OCI-M2 (cell line): ENCODE measurements at regions not wholly inside any gene's neighbourhood (a gene's known extent, or its start where the extent isn't known, plus 50 kb on each side); places are given as distances from the start of the nearest gene placed in this dataset.

Experiments
- DNase-seq: peaks from one replicate; lab custom pipeline; 2025; ENCODE audit not compliant: unreplicated experiment; lab: John Stamatoyannopoulos, UW

DNA sequence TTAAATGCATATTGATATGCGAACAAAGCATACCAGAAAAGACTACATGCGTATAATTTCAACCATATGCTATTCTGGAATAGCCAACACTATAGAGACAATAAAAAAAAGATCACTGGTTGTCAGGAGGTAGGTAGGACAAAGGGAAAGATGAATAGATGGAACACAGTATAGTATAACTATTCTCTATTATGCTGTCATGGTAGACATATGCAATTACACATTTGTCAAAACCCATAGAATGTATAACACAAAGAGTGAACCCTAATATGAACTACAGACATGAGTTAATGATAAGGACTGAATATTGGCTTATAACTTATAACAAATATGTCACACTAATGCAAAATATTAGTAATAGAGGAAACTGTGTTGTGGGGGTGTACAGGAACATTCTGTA lies 460.8 kb downstream of the TAF11L14 start:
- DNase-seq = no peak

- no peak for DNase-seq
Observed at GRCh38 chr5:18097817-18098216, 463.6 kb downstream of the TAF11L14 start.

- DNase-seq = no peak
Observed at GRCh38 chr5:18098691-18099090, 464.4 kb downstream of the TAF11L14 start.

DNA sequence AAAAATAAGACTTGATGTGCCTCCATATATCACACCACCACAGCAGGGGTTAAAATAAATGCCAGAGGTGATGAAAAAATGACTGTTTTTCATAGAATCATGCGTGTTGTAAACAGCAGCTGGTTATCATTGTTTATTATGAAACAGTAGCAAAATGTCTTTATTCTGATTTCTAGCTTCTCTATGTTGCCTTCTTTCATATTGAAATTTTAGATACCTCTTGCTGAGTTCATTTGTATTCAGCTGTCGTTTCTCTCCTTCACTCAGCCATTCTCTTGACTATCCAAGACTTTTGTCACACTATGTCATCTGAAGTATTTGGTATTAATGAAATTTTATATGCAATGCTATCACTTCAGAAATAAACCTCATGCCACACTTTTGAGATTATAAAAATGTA lies 465.0 kb downstream of the TAF11L14 start:
- no peak for DNase-seq

- no peak for DNase-seq
Observed at GRCh38 chr5:18101532-18101931, 467.3 kb downstream of the TAF11L14 start.

- no peak for DNase-seq
Observed at GRCh38 chr5:18102733-18103132, 468.5 kb downstream of the TAF11L14 start.

- DNase-seq = no peak
Observed at GRCh38 chr5:18105449-18105848, 471.2 kb downstream of the TAF11L14 start.

- no peak for DNase-seq
Observed at GRCh38 chr5:18111906-18112465, 477.7 kb downstream of the TAF11L14 start.

- DNase-seq = no peak
Observed at GRCh38 chr5:18113721-18114120, 479.5 kb downstream of the TAF11L14 start.

DNA sequence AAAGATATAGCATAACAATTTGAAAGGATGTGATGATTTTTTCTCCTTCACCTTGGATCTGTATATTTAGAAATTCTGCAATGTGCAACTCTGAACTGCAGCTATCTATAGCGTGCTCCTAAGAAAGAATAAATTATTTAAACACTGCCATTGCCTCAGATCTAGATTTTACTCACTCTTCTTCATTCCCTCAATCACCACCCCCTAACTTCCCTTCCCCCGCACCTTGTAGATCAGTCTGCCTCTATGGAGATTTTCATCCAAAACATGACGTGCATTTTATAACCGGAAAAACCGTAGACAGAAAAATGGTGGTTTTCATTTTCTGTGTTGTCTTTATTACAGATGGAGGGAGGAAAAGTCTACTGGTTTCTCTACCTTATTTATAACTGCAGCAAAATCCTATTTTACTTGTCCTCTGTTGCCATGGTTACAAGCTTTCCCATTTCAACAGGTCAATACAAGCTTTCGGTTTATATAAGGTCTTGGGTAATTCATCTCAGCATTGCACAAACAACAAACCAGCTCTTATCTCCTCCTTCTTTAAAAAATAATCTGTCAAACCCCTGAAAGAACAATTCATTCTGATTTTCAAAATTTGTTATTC lies 480.0 kb downstream of the TAF11L14 start:
- no peak for DNase-seq

DNA sequence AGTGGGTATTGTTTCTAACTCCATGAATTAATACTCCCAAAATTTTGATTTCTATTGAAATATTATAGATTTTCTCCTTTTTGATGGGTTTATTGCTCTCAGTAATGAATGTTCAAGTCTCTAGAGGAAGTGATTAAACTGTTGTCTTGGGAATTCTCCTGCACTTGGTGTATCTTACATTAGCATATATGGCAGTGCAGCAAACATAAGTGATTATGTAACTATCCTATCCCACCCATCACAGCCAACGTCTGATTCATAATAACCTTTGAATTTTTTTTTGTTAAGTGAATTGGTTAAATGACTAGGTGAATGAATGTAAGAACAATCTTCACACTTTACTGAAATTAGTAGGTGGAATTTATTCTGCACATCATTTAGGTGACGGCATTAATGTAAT lies 483.7 kb downstream of the TAF11L14 start:
- no peak for DNase-seq

GRCh38 chr5:18119156-18119785 lies 485.0 kb downstream of the TAF11L14 start:
- no peak for DNase-seq

DNA sequence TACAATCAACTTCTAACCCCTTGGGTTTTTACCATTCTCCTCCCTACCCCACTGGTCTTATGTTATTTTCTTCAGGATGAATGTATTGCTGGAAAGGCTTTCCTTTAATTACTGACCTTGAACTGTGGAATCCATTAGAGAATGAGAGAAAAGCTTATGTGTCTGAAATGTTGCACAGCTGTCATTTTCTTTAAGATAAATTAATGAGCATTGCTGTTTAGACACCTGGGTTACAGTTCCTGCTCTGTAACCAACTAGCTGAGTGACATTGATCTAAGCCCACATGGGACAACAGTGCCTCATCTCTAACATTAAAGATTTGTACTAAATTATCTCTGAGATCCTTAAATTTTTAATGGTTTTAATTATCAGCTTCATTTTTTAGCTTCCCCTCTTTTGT lies 507.0 kb downstream of the TAF11L14 start:
- DNase-seq = no peak

- DNase-seq = no peak
Observed at GRCh38 chr5:18142831-18143230, 508.6 kb downstream of the TAF11L14 start.

GRCh38 chr5:18152671-18153070 lies 518.4 kb downstream of the TAF11L14 start:
- no peak for DNase-seq

DNA sequence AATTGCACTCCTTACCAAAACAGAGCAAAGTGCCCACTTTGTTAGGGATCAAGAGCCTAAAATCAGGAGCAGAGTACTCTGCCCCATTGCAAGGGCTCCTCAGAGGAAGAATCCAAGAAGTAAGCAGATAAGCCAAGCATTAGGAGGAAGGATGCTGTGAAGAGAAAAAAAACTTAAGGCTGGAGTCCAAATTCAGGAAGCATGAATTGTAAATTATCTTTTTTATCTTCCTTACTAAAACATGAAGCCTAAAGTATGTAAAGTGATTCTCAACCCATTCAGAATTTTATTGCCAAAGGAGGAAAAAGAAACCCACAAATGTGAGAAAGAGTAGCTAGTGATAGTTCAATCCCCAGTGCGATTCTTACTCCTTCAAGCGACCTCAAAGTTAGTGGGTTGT lies 523.9 kb downstream of the TAF11L14 start:
- no peak for DNase-seq

DNA sequence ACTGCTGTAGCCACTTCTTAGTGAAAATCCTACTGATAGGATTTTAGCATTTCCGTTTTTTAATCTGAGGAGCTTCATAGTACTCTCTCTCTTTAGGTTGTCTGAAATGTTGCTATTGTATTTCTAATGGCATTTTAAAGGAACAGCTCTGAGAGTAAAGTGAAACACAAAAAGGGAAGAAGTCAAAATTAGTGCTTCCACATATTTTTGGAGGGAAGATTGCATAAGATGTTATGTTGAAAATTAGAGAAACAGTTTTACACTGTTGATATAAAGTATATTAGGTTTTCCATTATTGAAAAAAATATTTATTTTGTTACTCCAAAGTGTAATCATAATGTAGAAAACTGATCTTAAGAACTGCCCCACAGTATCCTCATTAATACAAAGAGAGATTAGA lies 525.1 kb downstream of the TAF11L14 start:
- no peak for DNase-seq

DNA sequence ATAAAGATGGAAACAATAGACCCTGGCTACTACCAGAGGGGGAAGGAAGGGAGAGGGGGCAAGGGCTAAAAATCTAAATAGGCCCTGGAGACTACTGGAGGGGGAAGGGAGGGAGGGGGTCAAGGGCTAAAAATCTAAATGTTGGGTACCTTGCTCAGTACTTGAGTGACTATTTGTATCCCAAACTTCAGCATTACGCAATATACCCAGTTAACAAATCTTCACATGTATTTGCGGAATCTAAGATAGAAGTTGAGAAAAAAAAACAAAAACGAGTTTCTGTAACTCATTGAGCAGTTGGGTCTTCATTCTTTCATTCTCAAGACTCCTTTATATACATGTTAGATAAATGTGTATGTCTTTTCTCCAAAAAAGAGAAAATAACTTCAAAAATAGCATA lies 537.4 kb downstream of the TAF11L14 start:
- DNase-seq = no peak

- DNase-seq = no peak
Observed at GRCh38 chr5:18179579-18179978, 545.3 kb downstream of the TAF11L14 start.

DNA sequence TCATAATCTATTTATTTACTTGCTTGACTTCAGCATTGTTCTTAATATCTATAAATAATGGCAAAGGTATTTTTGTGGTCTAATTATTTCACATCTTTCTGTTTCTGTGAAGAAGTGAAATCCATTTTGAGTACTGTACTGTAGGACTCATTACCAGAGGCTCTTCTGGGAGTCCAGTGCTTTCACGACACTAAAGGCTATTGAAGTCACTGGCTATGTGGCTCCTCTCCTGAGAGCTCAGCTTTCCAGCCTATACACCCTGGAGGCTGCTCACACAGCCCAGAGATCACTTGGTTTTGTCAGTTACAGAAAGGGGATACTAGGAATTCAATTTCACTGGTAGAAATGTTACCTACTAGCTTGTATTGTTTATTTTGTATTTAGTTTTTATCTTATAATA lies 547.3 kb downstream of the TAF11L14 start:
- no peak for DNase-seq

DNA sequence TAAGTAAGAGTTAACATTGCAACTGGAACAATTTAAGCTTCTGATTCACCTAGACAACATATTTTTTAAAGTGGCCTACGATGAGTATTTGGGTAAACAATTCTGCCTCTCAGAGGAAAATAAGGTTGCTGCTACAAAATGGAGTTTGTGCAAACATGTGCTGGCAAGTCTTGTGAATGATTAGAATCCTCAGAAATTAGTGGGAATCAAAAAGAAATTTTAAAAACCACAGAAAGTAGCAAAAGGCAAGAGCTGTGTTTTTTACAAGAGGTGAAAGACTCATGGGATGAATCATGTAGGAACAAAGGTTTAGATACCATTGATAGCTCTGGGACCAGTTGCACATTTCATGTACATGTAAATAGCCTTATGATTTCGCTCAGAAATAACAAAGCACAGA lies 561.6 kb downstream of the TAF11L14 start:
- DNase-seq = no peak

- no peak for DNase-seq
Observed at GRCh38 chr5:18197734-18198133, 563.5 kb downstream of the TAF11L14 start.

GRCh38 chr5:18202164-18202563 lies 567.9 kb downstream of the TAF11L14 start:
- no peak for DNase-seq
